GM18909 (cell line): ENCODE measurements at regions not wholly inside any gene's neighbourhood (a gene's known extent, or its start where the extent isn't known, plus 50 kb on each side); places are given as distances from the start of the nearest gene placed in this dataset.

ENCODE experiments used
- ATAC-seq: cut with Tn5 transposase; IDR thresholded peaks from one replicate; pipeline ENCODE4 v1.9.1; 2021; ENCODE audit warnings: mild to moderate bottlenecking; ENCODE audit not compliant: unreplicated experiment, poor library complexity

- no peak for ATAC-seq
Observed at GRCh38 chr21:29228306-29228705, 70.4 kb upstream of the BACH1 start.

GRCh38 chr21:29230551-29231261 is 68.0 kb upstream of the BACH1 start:
- no peak for ATAC-seq

- no peak for ATAC-seq
Observed at GRCh38 chr21:29231756-29232529, 66.8 kb upstream of the BACH1 start.

GRCh38 chr21:29232530-29233255 is 66.0 kb upstream of the BACH1 start:
- ATAC-seq = no peak

- ATAC-seq = peak; percentile 17
Observed at GRCh38 chr21:29233256-29233546, 65.5 kb upstream of the BACH1 start.

- peak; percentile 65 for ATAC-seq
Observed at GRCh38 chr21:29233611-29234540, 64.8 kb upstream of the BACH1 start.

- peak; percentile 65 for ATAC-seq
Observed at GRCh38 chr21:29235714-29236197, 63.0 kb upstream of the BACH1 start.

- no peak for ATAC-seq
Observed at GRCh38 chr21:29236201-29236600, 62.5 kb upstream of the BACH1 start.

- ATAC-seq = no peak
Observed at GRCh38 chr21:29237110-29238052, 61.3 kb upstream of the BACH1 start.

- ATAC-seq = no peak
Observed at GRCh38 chr21:29238053-29238966, 60.4 kb upstream of the BACH1 start.

GRCh38 chr21:29238967-29239290 is 59.8 kb upstream of the BACH1 start:
- ATAC-seq = no peak

GRCh38 chr21:29240136-29240535 is 58.6 kb upstream of the BACH1 start:
- ATAC-seq = no peak

GRCh38 chr21:29242201-29242600 is 56.5 kb upstream of the BACH1 start:
- ATAC-seq = no peak

GRCh38 chr21:29243188-29243587 is 55.5 kb upstream of the BACH1 start:
- ATAC-seq = no peak

- peak; percentile 63 for ATAC-seq
Observed at GRCh38 chr21:29245104-29245643, 53.5 kb upstream of the BACH1 start.

GRCh38 chr21:29245863-29246262 is 52.9 kb upstream of the BACH1 start:
- ATAC-seq = no peak

- ATAC-seq = no peak
Observed at GRCh38 chr21:29246614-29247013, 52.1 kb upstream of the BACH1 start.

GRCh38 chr21:29248124-29248523 is 50.6 kb upstream of the BACH1 start:
- ATAC-seq = no peak
